Ectodermal cell (in vitro differentiated cells): ENCODE measurements at regions not wholly inside any gene's neighbourhood (a gene's known extent, or its start where the extent isn't known, plus 50 kb on each side); places are given as distances from the start of the nearest gene placed in this dataset.

ENCODE experiments used
- H3K27ac ChIP-seq: 2 replicates; pipeline ENCODE4 v1.7.0; 2013; ENCODE audit warnings: mild to moderate bottlenecking, low read depth, low read length; ENCODE audit not compliant: insufficient read depth, poor library complexity, severe bottlenecking
- H3K27me3 ChIP-seq: 2 replicates; pipeline ENCODE4 v1.7.0; 2013; ENCODE audit warnings: mild to moderate bottlenecking, low read length; ENCODE audit not compliant: insufficient read depth, control insufficient read depth, poor library complexity, severe bottlenecking
- H3K36me3 ChIP-seq: one replicate; pipeline ENCODE4 v1.7.0; 2013; ENCODE audit warnings: low read length; ENCODE audit not compliant: control insufficient read depth, insufficient read depth
- H3K4me1 ChIP-seq: one replicate; pipeline ENCODE4 v1.7.0; 2013; ENCODE audit warnings: low read length; ENCODE audit not compliant: control insufficient read depth, insufficient read depth
- H3K4me3 ChIP-seq: 2 replicates; pipeline ENCODE4 v1.7.0; 2013; ENCODE audit warnings: low read depth, low read length, control low read depth; ENCODE audit not compliant: insufficient read depth
- H3K9me3 ChIP-seq: 2 replicates; pipeline ENCODE4 v1.7.0; 2013; ENCODE audit warnings: mild to moderate bottlenecking, low read length, moderate library complexity; ENCODE audit not compliant: control insufficient read depth
- WGBS, 2 experiments: methylation state at CpG; one replicate each; pipeline ENCODE4 v1.1.7; 2013; ENCODE audit warnings: missing lambda C conversion rate in 2 of 2; 5-methylcytosine and 5-hydroxymethylcytosine counted together

- H3K27ac ChIP-seq: no peak overlapping the region
Measured at GRCh38 chr12:33671676-33672075, 232.1 kb upstream of the SYT10 start.

GRCh38 chr12:33672836-33673577 lies 233.4 kb upstream of the SYT10 start:
- Histone ChIP-seq H3K27ac (no peak overlapping the region), H3K9me3 (no peaks in the 10 kb centered on the region), H3K36me3 (no peaks in the 10 kb centered on the region), H3K27me3 (no peaks in the 10 kb centered on the region), H3K4me1 (no peaks in the 10 kb centered on the region), H3K4me3 (no peak overlapping the region)
- WGBS, 2 experiments: 91 to 98% methylated on average over 4 to 5 of the region's 5 CpGs

More at GRCh38 chr12:33671676-33672075, 232.1 kb upstream of the SYT10 start:
- no peaks in the 10 kb centered on the region for H3K9me3 ChIP-seq
- H3K4me3 ChIP-seq: no peak overlapping the region
- H3K4me1 ChIP-seq: no peaks in the 10 kb centered on the region
- H3K27me3 ChIP-seq: no peaks in the 10 kb centered on the region
- H3K36me3 ChIP-seq: no peaks in the 10 kb centered on the region

GRCh38 chr12:33676866-33677265 lies 237.2 kb upstream of the SYT10 start:
- Histone ChIP-seq H3K9me3 (no peaks in the 10 kb centered on the region), H3K27me3 (no peaks in the 10 kb centered on the region), H3K4me1 (no peaks in the 10 kb centered on the region), H3K27ac (no peak overlapping the region), H3K4me3 (no peak overlapping the region), H3K36me3 (no peaks in the 10 kb centered on the region)
- WGBS, 2 experiments: 100% methylated on average over 1 of the region's 1 CpG

- WGBS, 2 experiments: 93 to 96% methylated on average over 8 of the region's 8 CpGs
- Histone ChIP-seq H3K4me1 (no peaks in the 10 kb centered on the region), H3K27ac (no peak overlapping the region), H3K9me3 (no peaks in the 10 kb centered on the region), H3K4me3 (no peak overlapping the region), H3K36me3 (no peaks in the 10 kb centered on the region), H3K27me3 (no peaks in the 10 kb centered on the region)
Measured at GRCh38 chr12:33678221-33678964, 238.8 kb upstream of the SYT10 start.

GRCh38 chr12:33690562-33690961 lies 250.9 kb upstream of the SYT10 start:
- WGBS, 2 experiments: 97 to 100% methylated on average over 1 of the region's 1 CpG

GRCh38 chr12:33703221-33703620 lies 263.6 kb upstream of the SYT10 start:
- WGBS, 2 experiments: 100% methylated on average over 1 of the region's 1 CpG
- Histone ChIP-seq H3K36me3 (no peaks in the 10 kb centered on the region), H3K4me3 (no peak overlapping the region)

More at GRCh38 chr12:33690562-33690961, 250.9 kb upstream of the SYT10 start:
- Histone ChIP-seq H3K4me1 (no peaks in the 10 kb centered on the region), H3K9me3 (no peaks in the 10 kb centered on the region), H3K27ac (no peak overlapping the region), H3K27me3 (no peaks in the 10 kb centered on the region), H3K4me3 (no peak overlapping the region), H3K36me3 (no peaks in the 10 kb centered on the region)

GRCh38 chr12:33706927-33707326 lies 267.3 kb upstream of the SYT10 start:
- H3K9me3 ChIP-seq: no peaks in the 10 kb centered on the region
- WGBS, 2 experiments: no CpG with 5 or more reads among the region's 1 CpG
- H3K4me1 ChIP-seq: no peaks in the 10 kb centered on the region
- H3K27ac ChIP-seq: no peak overlapping the region
- H3K4me3 ChIP-seq: no peak overlapping the region
- no peaks in the 10 kb centered on the region for H3K27me3 ChIP-seq
- no peaks in the 10 kb centered on the region for H3K36me3 ChIP-seq

More at GRCh38 chr12:33703221-33703620, 263.6 kb upstream of the SYT10 start:
- Histone ChIP-seq H3K4me1 (no peaks in the 10 kb centered on the region), H3K9me3 (no peaks in the 10 kb centered on the region), H3K27ac (no peak overlapping the region), H3K27me3 (no peaks in the 10 kb centered on the region)

- no peak overlapping the region for H3K4me3 ChIP-seq
- H3K27ac ChIP-seq: no peak overlapping the region
- no peaks in the 10 kb centered on the region for H3K36me3 ChIP-seq
- no peaks in the 10 kb centered on the region for H3K4me1 ChIP-seq
- WGBS, 2 experiments: 97 to 99% methylated on average over 2 to 3 of the region's 3 CpGs
- H3K27me3 ChIP-seq: no peaks in the 10 kb centered on the region
- no peaks in the 10 kb centered on the region for H3K9me3 ChIP-seq
Measured at GRCh38 chr12:33708935-33709334, 269.3 kb upstream of the SYT10 start.

- Histone ChIP-seq H3K27ac (no peak overlapping the region), H3K9me3 (no peaks in the 10 kb centered on the region), H3K27me3 (no peaks in the 10 kb centered on the region), H3K4me3 (no peak overlapping the region), H3K36me3 (no peaks in the 10 kb centered on the region), H3K4me1 (no peaks in the 10 kb centered on the region)
- WGBS, 2 experiments: 88 to 94% methylated on average over 2 of the region's 2 CpGs
Measured at GRCh38 chr12:33710548-33710947, 270.9 kb upstream of the SYT10 start.

- Histone ChIP-seq H3K4me3 (no peak overlapping the region), H3K27ac (no peak overlapping the region), H3K9me3 (no peaks in the 10 kb centered on the region), H3K27me3 (no peaks in the 10 kb centered on the region), H3K36me3 (no peaks in the 10 kb centered on the region), H3K4me1 (no peaks in the 10 kb centered on the region)
- 95 to 100% methylated on average over 2 of the region's 2 CpGs for WGBS, 2 experiments
Measured at GRCh38 chr12:33718631-33719030, 279.0 kb upstream of the SYT10 start.
